GM10248 (cell line): ENCODE measurements at regions not wholly inside any gene's neighbourhood (a gene's known extent, or its start where the extent isn't known, plus 50 kb on each side); places are given as distances from the start of the nearest gene placed in this dataset.

ENCODE experiments used
- CTCF ChIA-PET: fragments of 300-600 bp; sonication (Branson Sonifier 250); formaldehyde crosslinking; extraction: SDS; loops from one replicate; lab custom pipeline; 2021; ENCODE audit warnings: antibody characterized with exemption; lab: Yijun Ruan, JAX
- POLR2A ChIA-PET: fragments of 350-650 bp; sonication (Branson Sonifier 250); formaldehyde crosslinking; extraction: SDS; loops from one replicate; lab custom pipeline; 2020; ENCODE audit warnings: antibody characterized with exemption; lab: Yijun Ruan, JAX
- DNase-seq: peaks from one replicate; pipeline ENCODE4 v3.0.0; 2012; ENCODE audit errors: extremely low spot score
- TF ChIP-seq, protein P1 (sequence below): IDR thresholded peaks from 2 replicates; pipeline ENCODE4 v1.5.1; 2012; ENCODE audit warnings: mild to moderate bottlenecking, low read depth; ENCODE audit errors: extremely low read depth, missing control alignments, control extremely low read depth

DNA sequence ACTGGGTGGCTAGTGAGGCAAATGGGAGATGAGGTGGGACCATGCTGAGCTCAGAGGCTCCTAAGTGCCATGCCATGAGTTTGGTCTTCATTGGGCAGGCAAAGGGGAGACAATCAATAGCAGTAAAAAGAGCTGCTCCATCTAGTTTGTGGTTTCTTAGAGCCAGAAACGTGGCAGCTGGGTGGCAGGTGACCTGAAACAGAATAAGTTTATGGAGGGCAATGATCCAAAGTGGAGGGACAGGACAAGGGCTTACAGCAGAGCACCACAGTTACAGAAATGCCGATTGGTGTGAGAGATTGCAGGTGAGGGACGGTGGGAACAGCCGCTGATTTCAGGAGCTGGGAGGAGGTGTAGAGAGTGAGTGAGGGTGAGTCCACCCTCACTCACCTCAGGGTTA lies 237.0 kb downstream of the LPIN1 start:
- DNase-seq = no peak
- TF ChIP-seq, protein P1, sequence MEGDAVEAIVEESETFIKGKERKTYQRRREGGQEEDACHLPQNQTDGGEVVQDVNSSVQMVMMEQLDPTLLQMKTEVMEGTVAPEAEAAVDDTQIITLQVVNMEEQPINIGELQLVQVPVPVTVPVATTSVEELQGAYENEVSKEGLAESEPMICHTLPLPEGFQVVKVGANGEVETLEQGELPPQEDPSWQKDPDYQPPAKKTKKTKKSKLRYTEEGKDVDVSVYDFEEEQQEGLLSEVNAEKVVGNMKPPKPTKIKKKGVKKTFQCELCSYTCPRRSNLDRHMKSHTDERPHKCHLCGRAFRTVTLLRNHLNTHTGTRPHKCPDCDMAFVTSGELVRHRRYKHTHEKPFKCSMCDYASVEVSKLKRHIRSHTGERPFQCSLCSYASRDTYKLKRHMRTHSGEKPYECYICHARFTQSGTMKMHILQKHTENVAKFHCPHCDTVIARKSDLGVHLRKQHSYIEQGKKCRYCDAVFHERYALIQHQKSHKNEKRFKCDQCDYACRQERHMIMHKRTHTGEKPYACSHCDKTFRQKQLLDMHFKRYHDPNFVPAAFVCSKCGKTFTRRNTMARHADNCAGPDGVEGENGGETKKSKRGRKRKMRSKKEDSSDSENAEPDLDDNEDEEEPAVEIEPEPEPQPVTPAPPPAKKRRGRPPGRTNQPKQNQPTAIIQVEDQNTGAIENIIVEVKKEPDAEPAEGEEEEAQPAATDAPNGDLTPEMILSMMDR = no peak
- POLR2A ChIA-PET = no interaction called here
- CTCF ChIA-PET = interaction anchor here (1.6 kb wide), 1 partner anchor 9 kb away, joined by 3 read pairs; no protein-coding TSS in a partner anchor

DNA sequence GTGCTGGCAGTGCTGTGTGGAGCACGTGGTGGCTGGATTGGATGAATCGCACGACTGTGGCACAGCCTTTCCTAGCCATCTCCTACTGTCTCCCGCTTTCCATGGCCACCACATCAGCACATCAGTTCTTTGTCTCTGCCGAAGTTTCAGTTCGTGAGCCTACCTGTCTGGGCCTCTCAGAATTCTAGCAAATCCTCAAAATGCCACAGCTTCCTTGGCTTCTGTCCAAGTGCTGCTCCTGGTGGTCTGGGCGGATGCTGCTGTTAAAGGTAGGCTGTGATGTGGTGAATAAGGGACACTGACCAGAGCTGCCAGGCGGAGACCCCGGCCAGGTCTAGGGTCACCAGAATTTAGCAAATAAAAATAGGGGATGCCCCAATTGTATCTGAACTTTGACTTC lies 237.4 kb downstream of the LPIN1 start:
- ChIA-PET CTCF (interaction anchor here (1.6 kb wide), 1 partner anchor 10 kb away, joined by 3 read pairs; no protein-coding TSS in a partner anchor), POLR2A (no interaction called here)
- TF ChIP-seq, protein P1 = no peak
- DNase-seq = no peak

DNA sequence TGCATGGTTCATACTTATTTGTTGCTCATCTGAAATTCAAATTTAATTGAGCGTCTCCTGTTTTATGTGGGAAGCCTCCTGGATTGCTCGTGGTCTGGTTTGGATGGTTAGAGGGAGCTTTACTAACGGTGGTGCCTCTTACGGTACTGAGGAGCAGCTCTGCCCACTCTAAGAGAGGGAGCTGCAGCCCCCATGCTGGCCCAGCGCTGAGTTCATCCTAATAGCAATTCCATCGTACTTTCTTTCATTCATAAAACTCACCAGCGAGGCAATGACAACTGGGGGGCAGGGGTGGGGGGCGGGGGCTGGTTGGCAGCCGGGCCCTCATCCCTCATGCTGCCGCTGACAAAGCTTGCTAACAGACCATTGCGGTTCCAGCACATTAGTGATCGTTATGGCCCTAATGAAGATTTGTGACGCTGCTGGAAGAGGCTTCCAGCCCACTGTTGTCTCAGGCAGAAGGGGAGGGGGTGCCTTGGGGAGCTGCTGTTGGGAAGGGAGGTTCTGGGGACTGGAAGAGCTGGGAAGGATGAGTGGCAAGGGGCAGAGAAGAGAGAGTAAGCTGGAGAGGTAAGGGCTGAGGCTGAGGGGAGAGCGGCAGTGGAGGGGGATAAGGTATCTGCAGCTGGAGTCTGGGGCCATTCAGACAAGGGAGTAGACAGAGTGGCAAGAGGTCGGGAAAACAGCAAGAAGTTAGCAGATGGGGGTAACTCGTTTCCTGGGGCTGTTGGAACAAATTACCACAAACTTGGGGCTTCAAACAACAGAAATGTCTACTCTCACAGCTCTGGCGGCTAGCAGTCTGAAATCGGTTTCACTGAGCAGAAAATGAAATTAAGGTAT lies 238.1 kb downstream of the LPIN1 start:
- no peak for DNase-seq
- ChIA-PET POLR2A (no interaction called here), CTCF (no interaction called here)
- TF ChIP-seq, protein P1 = no peak

DNA sequence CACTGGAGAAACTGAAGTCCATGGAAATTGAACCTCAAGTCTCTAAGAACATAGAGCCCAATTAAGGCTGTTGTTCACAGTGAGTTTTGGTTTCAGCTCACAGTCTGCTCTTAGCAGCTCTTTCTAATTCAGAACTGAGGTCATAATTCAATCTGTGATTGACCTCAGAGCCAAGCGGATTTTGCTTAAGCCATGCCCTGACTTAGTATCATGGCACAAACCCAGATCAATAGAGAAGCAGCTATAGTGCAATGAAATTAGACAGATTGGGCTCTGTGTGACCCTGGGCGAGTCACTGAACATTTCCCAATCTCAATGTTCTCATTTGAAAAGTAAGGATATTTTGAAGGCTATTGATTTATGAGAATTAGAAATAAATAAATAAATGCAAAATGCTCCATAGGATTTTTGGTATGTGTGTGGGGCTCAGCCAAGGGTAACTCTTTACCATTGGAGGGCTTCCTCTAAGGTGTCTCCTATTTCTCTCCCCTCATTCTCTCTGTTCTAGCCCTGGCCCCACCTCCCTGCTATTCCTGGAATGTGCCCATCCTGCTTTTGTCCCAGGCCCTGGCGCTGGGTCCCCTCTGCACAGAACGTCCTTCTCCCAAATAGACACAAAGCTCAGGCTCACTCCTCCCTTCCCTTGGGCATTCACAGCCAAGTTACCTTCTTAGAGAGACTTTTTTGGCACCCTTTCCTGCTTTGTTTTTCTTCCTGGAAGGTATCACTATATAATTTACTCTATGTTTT lies 239.6 kb downstream of the LPIN1 start:
- POLR2A ChIA-PET = no interaction called here
- CTCF ChIA-PET = interaction anchor here (0.9 to 1.5 kb wide), 4 partner anchors 9 to 15 kb away, joined by 3 to 5 read pairs (median 4); no protein-coding TSS in a partner anchor
- TF ChIP-seq, protein P1 = no peak
- DNase-seq = no peak

DNA sequence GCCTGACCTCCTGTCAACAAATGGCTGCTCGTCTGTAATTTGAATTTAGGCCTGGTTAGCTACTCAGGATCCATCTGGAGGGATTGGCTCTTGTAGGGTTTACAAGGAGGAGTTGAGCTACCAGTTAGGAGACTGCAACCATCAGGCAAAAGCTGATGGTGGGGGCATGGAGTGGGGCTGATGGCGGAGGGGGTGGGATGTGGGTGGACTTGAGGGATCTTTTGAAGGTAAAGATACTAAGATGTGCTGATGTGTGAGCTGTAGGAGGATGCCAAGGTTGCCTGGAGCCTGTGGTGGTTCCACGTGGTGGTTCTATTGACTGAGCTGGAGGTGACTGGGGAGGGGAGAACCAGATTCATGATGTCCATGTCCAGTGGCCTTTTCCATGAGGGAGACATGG lies 240.7 kb downstream of the LPIN1 start:
- ChIA-PET POLR2A (no interaction called here), CTCF (interaction anchor here (1.0 to 1.5 kb wide), 2 partner anchors 13 to 16 kb away, joined by 3 to 5 read pairs; no protein-coding TSS in a partner anchor)
- no peak for DNase-seq
- TF ChIP-seq, protein P1 = no peak

DNA sequence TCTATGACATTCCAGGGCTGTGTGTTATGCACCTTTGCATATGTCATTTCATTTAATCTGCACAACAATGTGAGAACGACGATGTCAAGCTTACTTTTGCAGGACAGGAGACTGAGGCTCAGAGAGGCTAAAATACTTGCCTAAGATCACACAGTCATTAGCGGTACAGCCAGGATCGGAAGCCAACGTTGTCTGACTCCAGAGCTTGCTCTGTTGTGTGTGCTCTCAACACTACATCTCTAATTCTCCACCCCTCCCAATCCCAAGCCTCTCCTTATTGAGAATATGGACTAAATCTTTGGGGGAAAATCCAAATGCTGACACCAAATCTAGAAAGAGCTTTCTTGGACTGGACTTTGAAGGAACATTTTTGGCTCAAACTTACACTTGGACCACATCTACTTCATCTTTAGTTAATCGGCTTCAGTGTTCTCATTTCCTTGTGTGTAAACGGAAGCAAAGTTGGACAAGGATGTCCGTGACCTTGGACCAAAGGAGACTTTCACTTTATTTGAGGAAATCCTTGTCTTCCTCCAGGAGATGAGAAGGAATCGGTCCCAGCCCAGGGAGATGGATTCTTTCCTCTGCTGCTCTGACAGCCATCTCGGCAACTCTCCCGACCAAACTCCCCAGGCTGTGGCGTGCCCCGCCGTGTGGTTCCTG lies 242.4 kb downstream of the LPIN1 start:
- TF ChIP-seq, protein P1 = no peak
- POLR2A ChIA-PET = no interaction called here
- DNase-seq = no peak
- CTCF ChIA-PET = no interaction called here
